ENCODE measurements at regions not wholly inside any gene's neighbourhood (a gene's known extent, or its start where the extent isn't known, plus 50 kb on each side); places are given as distances from the start of the nearest gene placed in this dataset.

- Histone ChIP-seq H3K4me2 (ENCODE audit: low read length) (no peak overlapping the region), H3K27ac (ENCODE audit: low read depth, low read length, poor library complexity, severe bottlenecking) (no peak overlapping the region), H3K9ac (ENCODE audit: low read length) (no peak overlapping the region), H3K9me2 (ENCODE audit: low read depth, low read length) (no peaks in the 10 kb centered on the region), H3K79me2 (ENCODE audit: insufficient read depth, low read length) (no peaks in the 10 kb centered on the region), H2AFZ (ENCODE audit: low read length) (no peak overlapping the region), H3K27me3 (ENCODE audit: insufficient read depth, low read length) (no peaks in the 10 kb centered on the region), H3K36me3 (ENCODE audit: insufficient read depth, low read length) (no peaks in the 10 kb centered on the region), H4K20me1 (ENCODE audit: insufficient read depth, low read length) (no peaks in the 10 kb centered on the region), H3K4me3 (ENCODE audit: low read depth, low read length, poor library complexity, severe bottlenecking) (no peak overlapping the region), H3F3A (ENCODE audit: insufficient read depth, low read length) (no peaks in the 10 kb centered on the region), H3K9me3 (ENCODE audit: low read length) (no peaks in the 10 kb centered on the region), H3K4me1 (ENCODE audit: insufficient read depth, low read length, severe bottlenecking) (no peaks in the 10 kb centered on the region)
- TF ChIP-seq CTCF (IDR thresholded peaks at IDR 0.05; ENCODE audit: low read length), result no peak
- no peak for TF ChIP-seq EZH2 (IDR thresholded peaks at IDR 0.05; ENCODE audit: borderline replicate concordance, low read length)
These were observed 106.0 kb downstream of the ERCC5 start for GRCh38 chr13:102951808-102952207.

GRCh38 chr13:102947745-102948405, 102.0 kb downstream of the ERCC5 start:
- Histone ChIP-seq H3K9me2 (ENCODE audit: low read depth, low read length) (no peaks in the 10 kb centered on the region), H3F3A (ENCODE audit: insufficient read depth, low read length) (no peaks in the 10 kb centered on the region), H3K27ac (ENCODE audit: low read depth, low read length, poor library complexity, severe bottlenecking) (no peak overlapping the region), H3K9me3 (ENCODE audit: low read length) (peaks cover 5% of the 10 kb centered on the region; the same call in 1 of the 2 replicates), H3K4me1 (ENCODE audit: insufficient read depth, low read length, severe bottlenecking) (no peaks in the 10 kb centered on the region), H4K20me1 (ENCODE audit: insufficient read depth, low read length) (no peaks in the 10 kb centered on the region), H3K9ac (ENCODE audit: low read length) (no peak overlapping the region), H3K79me2 (ENCODE audit: insufficient read depth, low read length) (no peaks in the 10 kb centered on the region), H3K4me3 (ENCODE audit: low read depth, low read length, poor library complexity, severe bottlenecking) (no peak overlapping the region), H3K27me3 (ENCODE audit: insufficient read depth, low read length) (no peaks in the 10 kb centered on the region), H3K4me2 (ENCODE audit: low read length) (no peak overlapping the region), H2AFZ (ENCODE audit: low read length) (no peak overlapping the region), H3K36me3 (ENCODE audit: insufficient read depth, low read length) (no peaks in the 10 kb centered on the region)
- TF ChIP-seq EZH2 (IDR thresholded peaks at IDR 0.05; ENCODE audit: borderline replicate concordance, low read length) (no peak), CTCF (IDR thresholded peaks at IDR 0.05; ENCODE audit: low read length) (no peak; the same call in 1 of the 2 replicates)

GRCh38 chr13:102945886-102946285, 100.1 kb downstream of the ERCC5 start:
- no peaks in the 10 kb centered on the region for H3K36me3 ChIP-seq (ENCODE audit: insufficient read depth, low read length)
- peaks cover 21% of the 10 kb centered on the region for H3K9me3 ChIP-seq (ENCODE audit: low read length)
- no peaks in the 10 kb centered on the region for H3K9me2 ChIP-seq (ENCODE audit: low read depth, low read length)
- no peaks in the 10 kb centered on the region for H3K4me1 ChIP-seq (ENCODE audit: insufficient read depth, low read length, severe bottlenecking)
- H4K20me1 ChIP-seq (ENCODE audit: insufficient read depth, low read length), result no peaks in the 10 kb centered on the region
- H3K27me3 ChIP-seq (ENCODE audit: insufficient read depth, low read length), result no peaks in the 10 kb centered on the region
- H3F3A ChIP-seq (ENCODE audit: insufficient read depth, low read length), result no peaks in the 10 kb centered on the region
- H3K4me3 ChIP-seq (ENCODE audit: low read depth, low read length, poor library complexity, severe bottlenecking), result no peak overlapping the region
- H3K27ac ChIP-seq (ENCODE audit: low read depth, low read length, poor library complexity, severe bottlenecking), result no peak overlapping the region
- no peak overlapping the region for H2AFZ ChIP-seq (ENCODE audit: low read length)
- H3K4me2 ChIP-seq (ENCODE audit: low read length), result no peak overlapping the region
- H3K9ac ChIP-seq (ENCODE audit: low read length), result no peak overlapping the region
- TF ChIP-seq CTCF (IDR thresholded peaks at IDR 0.05; ENCODE audit: low read length) (no peak), EZH2 (IDR thresholded peaks at IDR 0.05; ENCODE audit: borderline replicate concordance, low read length) (no peak)
- no peaks in the 10 kb centered on the region for H3K79me2 ChIP-seq (ENCODE audit: insufficient read depth, low read length)

All from OCI-LY1 (cell line).